Hepatic stellate cell (primary cell): ENCODE measurements at regions not wholly inside any gene's neighbourhood (a gene's known extent, or its start where the extent isn't known, plus 50 kb on each side); places are given as distances from the start of the nearest gene placed in this dataset.

Source experiments
- DNase-seq: peaks from one replicate; pipeline ENCODE4 v3.0.0; 2011; ENCODE audit warnings: low spot score

DNA sequence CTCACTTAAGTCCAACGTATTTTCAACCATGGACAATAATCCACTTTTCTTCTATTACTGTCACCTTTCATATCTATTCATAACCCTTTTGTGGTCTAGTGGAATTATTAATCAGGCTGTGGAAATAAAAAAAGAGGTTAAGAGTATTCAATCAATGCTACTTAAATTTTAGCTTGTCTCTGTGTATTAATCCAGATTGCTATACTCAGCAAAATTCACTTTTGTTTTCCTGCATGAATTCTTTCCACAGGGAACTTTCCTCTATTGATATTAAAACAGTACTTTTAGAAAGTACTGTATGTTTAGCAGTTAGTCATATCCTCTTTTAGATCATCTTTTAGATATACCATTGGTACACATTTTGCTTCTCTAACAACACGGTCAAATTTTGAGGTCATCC is 1033.0 kb upstream of the ADGRL2 start:
- DNase-seq: no peak

DNA sequence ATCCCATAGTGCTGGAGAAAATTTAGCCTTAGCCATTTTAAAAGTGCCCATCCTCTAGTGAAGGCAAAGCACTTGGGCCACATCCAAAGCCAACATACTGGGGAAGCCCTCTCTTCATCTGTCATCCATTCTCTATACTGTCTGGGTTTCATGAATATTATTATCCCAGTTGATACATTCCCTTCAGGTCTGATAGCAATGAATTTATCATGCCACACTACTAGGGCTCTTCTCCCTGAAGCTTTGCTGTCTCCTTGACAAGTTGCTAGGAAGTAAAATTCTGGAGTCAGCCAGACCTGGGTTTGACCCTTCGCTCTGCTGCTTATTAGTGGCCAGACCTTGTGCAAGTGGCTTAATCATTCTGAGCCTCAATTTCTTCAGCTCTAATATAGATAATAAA is 1041.4 kb upstream of the ADGRL2 start:
- no peak for DNase-seq

DNA sequence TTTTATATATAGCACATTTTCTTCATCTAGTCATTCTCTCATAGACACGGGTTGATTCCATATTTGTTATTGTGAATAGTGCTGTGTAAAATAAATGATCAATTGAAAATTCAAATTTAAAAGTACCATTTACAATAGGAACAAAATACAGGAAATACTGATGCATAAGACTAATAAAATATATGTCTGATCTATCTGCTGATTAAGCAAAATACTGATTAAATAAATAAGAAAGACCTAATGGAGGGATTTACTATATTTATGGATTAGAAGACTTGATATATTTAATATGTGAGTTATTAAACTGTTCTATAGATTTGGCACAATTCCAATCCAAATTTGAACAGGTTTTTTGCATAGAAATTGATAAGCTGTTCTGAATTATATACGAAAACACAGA is 1044.8 kb upstream of the ADGRL2 start:
- no peak for DNase-seq

DNA sequence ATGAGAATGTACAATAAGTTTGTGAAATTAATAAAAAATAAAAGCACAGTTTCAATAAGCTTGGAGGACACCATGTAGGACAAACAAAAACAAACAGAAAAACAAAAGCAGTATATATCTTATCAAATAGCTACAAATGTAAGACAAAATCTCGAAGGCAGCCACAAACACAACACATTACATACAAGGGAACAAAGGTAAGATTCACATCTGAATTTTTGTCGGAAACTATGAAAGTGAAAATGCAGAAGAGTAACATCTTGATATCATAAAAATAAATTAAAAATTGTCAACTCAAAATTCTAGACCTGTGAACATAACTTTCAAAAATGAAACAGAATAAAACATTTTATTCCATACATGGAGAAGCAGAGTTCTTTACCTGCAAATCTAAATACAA is 1049.5 kb upstream of the ADGRL2 start:
- no peak for DNase-seq

DNA sequence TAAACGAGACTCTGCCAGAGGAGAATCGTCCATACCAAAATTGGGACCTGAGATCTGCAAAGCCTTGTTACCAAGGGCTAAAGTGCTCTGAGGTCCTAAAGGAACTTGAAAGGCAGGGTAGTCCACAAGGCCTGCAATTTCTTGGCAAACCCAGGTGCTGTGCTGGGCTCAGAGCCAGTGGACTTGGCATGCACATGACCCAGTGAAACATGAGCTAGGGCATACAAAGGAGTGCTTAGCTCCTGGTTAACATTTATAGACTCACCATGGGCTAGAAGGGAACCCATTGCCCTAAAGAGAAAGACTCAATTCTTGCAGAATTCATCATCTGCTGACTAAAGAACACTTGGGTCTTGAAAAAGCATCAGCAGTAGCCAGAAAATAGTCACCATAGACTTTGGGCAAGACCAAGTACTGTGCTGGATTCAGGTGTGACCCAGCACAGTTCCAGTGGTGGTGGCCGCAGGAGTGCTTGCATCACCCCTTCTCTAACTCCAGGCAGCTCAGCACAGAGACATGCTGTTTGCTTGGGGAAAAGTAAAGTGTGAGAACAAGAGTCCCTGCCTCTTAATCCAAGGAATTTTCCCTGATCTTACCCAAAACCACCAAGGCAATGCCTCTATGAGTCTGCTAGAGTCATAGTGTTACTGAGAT is 1069.4 kb upstream of the ADGRL2 start:
- no peak for DNase-seq

DNA sequence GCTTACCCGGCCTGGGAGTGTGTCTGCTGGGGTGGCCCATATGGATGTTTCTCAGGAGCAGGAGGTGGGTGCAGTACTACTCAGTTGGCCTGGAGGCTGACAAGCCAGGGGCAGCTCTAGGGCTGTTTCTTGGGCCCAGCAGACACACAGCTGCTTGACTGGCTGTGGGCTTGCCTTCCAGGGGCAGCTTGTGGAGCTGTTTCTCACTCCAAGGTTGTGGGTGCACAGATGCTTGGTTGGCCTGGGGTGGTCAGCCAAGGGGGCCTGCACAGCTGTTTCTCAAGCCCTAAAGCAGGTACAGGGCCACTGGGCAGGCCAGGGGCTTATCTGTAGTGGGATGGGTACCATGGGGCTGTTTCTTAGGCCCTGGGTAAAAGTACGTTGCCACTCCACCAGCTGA is 1078.1 kb upstream of the ADGRL2 start:
- DNase-seq: no peak

DNA sequence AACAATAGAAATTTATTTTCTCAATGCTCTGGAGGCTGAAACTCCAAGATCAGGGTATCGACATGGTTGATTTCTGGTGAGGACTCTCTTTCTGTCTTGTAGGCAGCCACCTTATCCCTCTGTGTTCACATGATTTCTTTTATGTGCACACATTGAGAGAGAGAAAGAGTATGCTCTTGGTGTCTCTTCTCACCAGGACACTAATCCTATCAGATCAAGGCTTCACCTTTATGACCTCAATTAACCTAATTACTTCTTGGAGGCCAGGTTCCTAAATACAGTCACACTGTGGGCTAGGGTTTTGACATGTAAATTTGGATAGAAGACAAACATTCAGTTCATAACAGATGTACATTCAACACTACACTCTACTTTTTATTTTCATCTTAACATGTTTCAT is 1094.2 kb upstream of the ADGRL2 start:
- no peak for DNase-seq

DNA sequence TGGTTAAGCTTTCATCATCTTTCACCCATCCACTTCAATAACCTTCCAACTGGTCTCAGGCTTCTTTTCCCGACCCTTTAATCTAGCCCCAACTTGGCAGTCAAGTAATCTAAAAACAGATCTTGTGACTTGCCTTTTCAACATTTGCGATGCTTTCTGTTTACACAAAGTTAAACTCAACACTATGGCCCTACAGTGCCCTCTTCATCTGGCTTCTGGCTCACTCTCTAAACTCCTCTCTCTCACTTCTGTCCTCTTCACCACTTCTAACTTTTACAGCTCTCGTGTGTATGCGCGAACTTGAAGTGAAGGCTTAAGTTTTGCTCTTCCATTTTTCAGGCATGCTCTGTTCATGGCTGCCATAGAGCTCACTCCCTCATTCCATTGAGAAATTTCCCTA is 1122.3 kb upstream of the ADGRL2 start:
- no peak for DNase-seq

DNA sequence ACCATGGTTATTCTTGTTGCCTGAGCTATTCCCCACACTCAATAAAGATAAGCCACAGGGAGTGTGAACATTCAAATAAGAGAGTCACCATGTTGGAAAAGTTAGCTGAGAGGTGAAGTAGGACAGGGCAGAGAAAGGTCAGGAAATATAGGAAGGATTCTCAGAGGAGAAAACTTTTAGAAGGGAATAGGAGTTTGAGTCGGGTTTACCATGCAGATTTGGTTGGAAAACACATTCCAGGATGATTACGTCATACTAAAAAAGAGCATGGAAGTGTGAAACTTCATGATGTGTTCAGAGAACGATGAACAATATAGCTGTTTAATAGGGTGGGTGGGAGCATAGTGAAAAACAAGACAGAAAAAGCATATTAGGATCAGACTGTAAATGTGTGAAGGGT is 1125.3 kb upstream of the ADGRL2 start:
- no peak for DNase-seq

DNA sequence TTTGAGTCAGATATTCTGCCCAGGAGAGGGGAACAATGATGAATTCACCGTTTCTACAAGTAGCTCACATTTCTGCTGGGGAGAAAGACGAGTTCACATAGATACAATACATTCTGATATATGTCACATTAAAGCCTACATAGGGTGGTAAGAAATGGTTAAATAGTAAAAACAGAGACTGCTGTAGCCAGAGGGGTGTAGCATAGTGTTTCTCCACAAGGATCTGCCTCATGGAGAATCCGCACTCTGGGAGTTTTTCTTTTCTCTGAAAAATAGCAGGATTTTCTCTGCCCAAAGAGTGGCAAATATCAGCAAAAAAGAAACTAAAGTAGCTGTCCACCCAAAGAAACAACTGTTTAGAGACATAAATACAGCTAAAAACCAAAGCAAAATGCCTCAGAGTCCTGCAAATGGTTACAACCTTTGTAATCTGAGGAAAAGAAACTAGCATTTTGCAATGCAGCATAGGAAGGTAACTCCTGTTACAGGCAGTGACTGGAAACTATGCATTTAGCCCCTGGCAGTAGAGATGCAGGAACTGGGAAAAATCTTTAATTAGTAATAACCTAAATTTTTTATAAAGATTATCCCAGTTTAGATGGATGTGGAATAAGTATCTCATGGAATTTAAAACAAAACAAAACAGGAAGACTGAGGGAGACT is 1126.7 kb upstream of the ADGRL2 start:
- DNase-seq: no peak

DNA sequence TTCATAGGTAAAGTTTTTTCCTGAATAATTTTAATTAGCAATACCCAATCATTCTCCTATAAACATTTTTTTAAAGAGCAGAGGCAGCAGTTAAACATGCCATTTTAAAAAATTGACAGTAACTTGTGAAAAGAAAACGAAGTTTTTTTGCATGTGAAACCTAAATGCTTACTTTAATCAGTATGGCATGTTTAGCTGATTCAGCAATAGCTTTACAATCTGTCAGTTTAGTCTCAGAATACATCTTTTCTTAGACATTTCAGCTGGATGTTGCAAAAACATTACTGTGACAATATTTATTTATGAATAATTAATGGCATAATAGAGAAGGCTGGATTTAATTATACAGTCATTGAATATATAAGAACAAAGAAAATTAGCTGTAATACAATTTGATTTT is 1132.4 kb upstream of the ADGRL2 start:
- no peak for DNase-seq

DNA sequence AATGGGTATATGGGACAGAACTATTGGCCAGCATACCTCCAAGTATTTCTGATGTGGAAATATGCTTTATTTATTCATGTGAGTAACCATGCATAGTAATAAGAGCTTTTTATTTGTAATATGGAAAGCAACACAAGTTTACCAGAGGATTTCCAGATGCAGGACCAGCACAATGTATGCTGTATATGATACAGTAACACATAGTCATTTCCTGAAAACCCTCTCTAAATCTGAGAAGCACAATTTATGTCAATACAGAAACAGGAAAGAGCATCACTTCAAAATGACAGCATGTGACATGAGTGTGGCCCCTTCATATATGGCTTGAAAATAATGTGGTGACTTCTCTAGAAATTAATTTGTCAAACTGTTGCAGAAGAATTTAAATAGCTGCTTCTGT is 1134.7 kb upstream of the ADGRL2 start:
- DNase-seq: no peak

DNA sequence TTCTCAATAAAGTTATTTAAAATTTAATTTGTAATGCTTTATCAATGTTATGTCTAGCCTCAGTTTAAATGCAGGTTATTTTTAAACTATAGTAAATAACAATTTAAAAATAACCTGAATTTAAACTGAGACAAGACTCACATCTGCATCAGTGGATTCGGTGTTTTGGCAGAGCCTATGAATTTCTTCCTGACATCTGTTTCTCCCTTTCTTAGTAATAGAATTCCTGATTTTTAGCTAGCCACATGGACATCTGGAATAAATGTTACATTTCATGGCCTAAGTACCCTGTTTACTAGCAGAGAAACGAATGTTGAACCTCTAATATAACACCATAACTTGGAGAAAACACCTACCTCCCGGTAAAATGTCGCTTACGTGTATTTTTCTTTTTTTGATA is 1141.6 kb upstream of the ADGRL2 start:
- DNase-seq: no peak

DNA sequence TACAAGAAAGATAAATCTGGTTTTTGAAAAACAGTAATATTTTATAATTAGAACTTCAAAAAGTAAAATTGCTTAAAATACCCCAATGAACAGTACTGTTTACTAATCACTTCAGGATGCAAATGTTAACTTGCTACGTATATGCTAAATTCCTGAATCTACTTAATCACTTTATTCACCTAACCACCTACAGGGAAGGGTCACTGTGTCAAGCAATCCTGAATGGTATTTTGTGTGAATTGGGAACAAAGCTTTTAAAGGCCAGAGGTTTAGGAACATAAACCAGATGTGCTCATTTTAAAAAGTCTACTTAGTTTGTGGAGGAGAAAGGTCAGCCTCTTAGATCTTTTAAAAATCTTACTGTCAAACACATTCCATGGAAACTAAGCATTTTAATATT is 1143.0 kb upstream of the ADGRL2 start:
- no peak for DNase-seq

DNA sequence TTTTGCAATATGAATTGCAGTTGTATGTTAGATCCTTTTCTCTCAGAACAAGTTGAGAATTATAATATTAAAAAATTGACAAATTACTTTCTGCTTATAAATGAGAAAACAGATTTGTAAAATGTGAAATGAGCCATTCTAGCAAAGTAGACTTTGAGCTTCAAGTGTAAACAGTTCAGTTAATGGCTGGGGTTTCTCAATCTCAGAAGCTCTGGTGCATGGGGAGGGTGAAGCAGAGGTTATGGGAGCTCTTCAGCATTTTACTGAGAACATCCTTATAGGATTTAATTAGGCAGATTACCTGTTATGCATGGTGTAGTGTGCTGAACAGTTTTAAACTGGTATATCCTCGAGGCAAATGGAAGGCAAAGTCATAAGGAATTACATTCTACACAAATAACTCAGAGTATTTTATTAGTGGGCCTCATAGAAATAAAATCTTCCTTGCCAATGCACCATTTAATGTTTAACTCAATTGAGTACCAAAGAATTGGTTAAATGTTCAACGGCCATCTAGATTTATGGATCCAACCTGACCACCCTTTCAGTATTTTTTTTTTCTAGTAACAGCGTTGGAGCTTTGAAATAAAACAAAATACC is 1143.6 kb upstream of the ADGRL2 start:
- no peak for DNase-seq

DNA sequence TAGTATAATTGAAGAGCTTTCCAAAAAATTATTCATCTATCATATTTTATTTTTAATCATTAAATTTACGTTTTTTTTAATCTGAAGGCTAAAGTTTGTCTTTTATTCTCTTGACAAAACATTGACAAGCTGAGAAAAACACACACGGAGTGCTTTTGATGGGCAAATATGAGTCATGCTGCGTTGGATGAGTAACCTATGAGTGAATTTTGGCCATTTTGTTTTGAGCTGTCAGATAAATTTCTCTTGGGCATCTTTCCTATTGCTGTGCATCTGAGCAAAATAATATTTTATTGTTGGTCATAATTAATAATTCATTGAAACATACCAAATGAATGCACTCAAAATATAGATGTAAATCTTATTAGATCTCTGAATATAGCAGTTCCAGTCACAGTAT is 1144.1 kb upstream of the ADGRL2 start:
- DNase-seq: no peak

DNA sequence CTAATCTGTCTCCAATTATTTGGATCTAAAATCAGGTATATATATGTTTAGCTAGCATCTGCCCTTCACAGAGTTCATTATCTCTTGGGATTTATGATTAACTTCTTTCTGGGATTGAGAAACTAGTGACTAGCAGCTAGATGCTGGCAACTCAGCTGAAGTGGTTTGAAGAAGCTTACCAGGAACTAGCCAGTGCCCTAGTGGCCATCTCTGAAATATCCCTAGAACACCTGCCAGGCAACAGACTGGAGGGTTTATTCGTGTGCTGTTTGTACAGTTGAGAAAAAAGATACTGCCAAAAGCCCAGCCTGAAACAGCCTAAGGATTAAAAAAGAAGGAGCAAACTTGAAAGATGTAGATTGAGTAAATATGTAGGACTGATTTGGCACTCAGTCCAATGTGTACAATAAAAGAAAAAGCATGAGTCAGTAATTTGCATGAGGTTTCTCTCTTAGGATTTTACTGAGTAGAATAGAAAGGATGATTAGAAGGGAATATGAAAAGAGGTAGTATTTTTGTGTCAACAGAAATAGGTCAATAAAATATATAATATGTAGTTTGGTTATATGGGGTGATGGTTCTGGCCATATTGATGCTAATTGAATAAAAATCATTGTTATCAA is 1144.6 kb upstream of the ADGRL2 start:
- DNase-seq: no peak

DNA sequence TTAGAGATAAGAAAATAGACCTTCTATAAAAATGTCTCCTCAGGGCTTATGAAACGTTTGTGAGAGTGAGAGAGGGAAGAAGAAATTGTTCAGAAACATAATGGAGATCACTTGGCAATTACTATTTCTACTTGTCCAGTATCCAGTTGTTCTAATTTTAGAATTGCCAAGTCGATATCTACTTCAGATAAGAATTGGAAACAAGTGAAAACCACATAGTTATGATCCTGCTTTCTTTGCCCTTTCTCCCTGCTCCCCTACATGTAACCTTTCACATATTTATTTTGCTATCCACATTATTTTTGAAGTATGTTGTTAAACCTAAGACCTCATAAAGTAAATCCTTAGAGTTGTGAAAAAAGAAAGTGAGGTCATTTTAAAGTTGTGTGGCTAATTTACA is 1154.7 kb upstream of the ADGRL2 start:
- DNase-seq: no peak

DNA sequence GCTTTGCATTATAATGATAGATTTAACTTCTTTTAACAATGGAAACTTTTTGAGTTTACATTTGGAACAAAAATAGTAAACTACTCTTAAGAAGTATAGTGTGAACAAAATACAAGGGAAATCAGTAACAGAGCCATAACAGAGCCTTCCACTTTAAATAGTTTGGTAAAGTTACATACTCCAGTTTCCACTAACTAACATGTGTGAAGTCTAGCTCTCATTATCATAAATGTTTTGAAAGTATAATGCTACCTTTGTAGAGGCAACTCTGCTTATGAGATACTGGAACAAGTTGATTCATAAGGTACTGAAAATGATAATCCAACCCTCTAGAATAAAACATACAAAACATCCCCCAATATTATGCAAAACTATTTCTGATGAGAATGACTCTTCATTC is 1155.1 kb upstream of the ADGRL2 start:
- no peak for DNase-seq

DNA sequence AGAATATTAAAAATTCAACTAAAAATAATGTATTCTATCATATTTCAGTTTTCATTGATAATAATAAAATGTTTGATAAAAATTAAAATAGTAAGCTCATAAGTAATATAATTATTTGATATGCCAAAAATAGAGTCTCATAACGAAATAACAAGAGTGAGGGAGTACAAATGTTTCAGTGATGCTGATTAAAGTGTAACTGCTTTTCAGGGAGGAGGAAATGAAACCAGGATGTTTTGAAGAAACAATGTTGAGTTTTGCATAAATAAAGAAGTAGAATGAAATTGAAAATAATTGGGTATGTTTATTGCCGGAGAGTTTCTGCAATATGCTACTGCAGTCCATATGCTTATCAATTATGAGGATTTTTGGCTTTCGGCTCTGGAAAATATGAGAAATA is 1159.8 kb upstream of the ADGRL2 start:
- no peak for DNase-seq

DNA sequence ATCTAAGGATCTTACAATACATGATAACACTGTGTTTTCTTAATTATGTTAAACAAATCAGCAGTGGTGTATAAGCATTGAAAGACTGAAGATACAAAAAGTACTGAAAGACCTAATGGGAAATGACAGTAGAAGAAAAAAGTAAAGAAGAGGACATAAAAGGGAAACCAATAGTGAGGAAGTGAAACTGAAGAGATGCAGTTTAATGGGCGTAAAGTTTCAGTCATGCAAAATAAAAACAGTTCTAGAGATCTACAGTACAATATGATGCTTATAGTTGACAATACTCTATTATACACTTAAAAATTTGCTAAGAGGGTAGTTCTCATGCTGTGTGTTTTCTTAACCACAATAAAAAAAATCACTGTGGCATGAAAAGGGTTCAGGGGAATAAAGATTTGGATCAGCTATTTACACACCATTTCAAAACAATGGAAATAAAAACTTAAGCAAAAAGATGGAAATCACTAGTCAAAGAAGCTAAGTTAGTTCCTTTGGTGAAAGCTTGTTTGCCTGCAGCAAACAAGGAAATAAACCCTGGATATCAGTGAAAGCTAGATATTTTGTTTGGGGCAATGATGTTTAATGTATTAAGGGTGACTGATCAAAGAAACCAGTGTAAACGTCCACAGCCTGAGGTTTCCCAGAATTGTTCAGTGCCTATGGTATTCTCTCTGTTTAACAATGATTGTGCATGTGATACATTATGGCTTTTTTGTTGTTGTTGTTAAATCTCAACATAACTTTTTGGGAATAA is 1160.8 kb upstream of the ADGRL2 start:
- no peak for DNase-seq

DNA sequence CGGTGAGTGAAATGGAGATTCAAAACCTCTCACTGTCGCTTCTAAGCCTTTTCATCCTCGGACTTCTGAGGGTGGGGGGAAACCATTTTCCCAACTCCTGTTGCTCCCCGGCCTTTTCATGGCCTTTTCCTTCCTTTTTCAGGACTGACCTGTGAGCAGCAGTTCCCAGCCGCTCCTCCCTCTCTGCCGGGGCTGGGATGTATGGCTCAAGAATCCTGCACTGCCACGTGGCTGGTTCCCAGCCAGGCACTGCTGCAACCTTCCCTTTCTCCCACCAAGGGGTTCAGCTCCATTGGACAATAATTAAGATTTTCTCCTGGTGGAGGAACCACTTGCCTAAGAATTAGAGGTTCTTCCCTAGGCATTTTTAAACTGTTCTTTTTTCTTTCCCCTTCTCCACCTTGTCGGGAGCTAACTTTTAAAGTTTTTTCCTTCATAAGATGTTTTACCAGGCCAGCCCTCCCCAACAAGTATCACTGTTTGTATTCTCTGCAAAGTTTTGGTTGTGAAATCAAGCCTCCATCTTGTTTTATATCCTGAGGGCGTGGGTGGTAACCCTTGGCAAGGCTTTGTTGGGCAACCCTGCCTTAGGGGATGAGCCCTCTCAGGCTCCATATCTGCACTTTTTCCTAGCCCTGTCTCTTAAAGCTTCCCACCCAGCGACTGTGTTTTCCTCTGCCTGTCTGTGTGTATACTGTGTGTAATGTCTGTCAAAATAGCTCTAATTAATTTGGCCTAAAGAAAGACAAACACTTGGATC is 1166.6 kb upstream of the ADGRL2 start:
- no peak for DNase-seq
